Mucosa of rectum (tissue), 2 donors: ENCODE measurements at regions not wholly inside any gene's neighbourhood (a gene's known extent, or its start where the extent isn't known, plus 50 kb on each side); places are given as distances from the start of the nearest gene placed in this dataset.
A peak's percentile ranks its signal among the peaks of the same experiment; 100 is the strongest.

Experiments
- H3K27ac ChIP-seq, 2 donors: one replicate each; pipeline ENCODE4 v1.7.0; 2013; ENCODE audit warnings: inconsistent platforms in 2 of 2, low read depth in 2 of 2, low read length in 2 of 2
- H3K27me3 ChIP-seq, 2 donors: one replicate each; pipeline ENCODE4 v1.7.0; 2013; ENCODE audit warnings: low read length in 2 of 2; ENCODE audit not compliant: control insufficient read depth in 2 of 2, insufficient read depth in 2 of 2
- H3K36me3 ChIP-seq, 2 donors: one replicate each; pipeline ENCODE4 v1.7.0; 2013; ENCODE audit warnings: low read length in 2 of 2; ENCODE audit not compliant: control insufficient read depth in 2 of 2, insufficient read depth in 2 of 2
- H3K4me1 ChIP-seq, 2 donors: one replicate each; pipeline ENCODE4 v1.7.0; 2013; ENCODE audit warnings: low read length in 2 of 2, mild to moderate bottlenecking in 1 of 2; ENCODE audit not compliant: control insufficient read depth in 2 of 2, insufficient read depth in 2 of 2
- H3K4me3 ChIP-seq, 2 donors: one replicate each; pipeline ENCODE4 v1.7.0; 2013; ENCODE audit warnings: low read length in 2 of 2
- H3K9ac ChIP-seq, 2 donors: one replicate each; pipeline ENCODE4 v1.7.0; 2013; ENCODE audit warnings: low read length in 2 of 2, low read depth in 1 of 2, mild to moderate bottlenecking in 1 of 2
- H3K9me3 ChIP-seq, 2 donors: one replicate each; pipeline ENCODE4 v1.7.0; 2013; ENCODE audit warnings: low read length in 2 of 2; ENCODE audit not compliant: control insufficient read depth in 2 of 2
- donor health status: healthy.
- donor health status: Normal muscosa, but diverticular disease.

DNA sequence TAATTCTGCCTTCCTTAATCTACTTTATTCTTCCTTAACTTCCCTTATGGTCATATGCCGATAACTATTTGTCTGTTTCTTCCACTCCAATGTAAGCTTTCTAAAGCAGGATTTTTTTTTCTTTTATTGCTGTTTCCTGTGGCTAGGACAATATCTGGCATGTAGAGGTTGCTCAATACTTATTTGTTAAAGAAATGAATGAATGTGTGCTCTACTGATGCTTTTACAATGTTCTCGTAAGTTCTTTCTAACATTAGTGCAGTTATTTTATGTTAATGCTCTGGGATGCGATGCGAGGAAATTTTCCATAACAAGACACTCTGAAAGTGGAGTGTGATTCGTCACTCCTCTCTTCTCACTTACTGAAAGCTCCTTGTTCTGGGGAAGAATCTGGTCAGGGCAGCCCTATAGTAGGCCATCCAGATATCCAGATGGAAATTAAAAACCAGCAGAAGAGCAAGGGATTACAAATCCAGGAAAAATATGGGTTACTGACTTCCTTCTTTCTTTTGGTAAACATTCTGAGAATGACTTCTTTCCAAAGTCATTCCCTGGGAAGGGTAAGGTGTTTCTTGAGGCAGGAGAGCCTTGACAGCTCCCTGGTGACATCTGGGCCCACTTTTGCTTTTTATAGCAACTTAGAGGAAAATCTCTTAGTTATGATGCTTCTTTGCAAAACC lies 420.4 kb downstream of the PDCD6IP start:
- no peak overlapping the region for H3K4me3 ChIP-seq
- H3K27ac ChIP-seq = no peak overlapping the region
- no peaks in the 10 kb centered on the region for H3K27me3 ChIP-seq
- H3K9me3 ChIP-seq = no peaks in the 10 kb centered on the region
- no peak overlapping the region for H3K9ac ChIP-seq
- no peaks in the 10 kb centered on the region for H3K36me3 ChIP-seq
- no peaks in the 10 kb centered on the region for H3K4me1 ChIP-seq

DNA sequence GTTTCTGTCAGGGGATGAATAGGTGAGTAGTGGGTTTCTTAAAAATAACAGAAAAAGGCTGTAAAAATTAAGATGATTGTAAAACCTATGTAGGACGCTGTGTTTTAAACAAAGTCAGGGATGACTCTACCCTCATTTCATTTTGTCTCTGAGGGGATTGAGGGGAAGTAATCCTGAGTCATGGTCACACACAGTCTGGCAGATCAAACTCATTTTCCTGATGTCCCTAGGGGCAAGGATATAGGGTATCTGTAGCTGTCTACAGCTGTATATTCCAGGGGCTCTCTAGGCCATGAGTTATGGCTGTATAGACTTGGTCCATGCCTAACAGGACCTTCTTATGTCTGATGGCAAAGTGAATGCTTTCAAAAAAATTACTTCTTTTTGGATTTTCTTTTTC lies 421.1 kb downstream of the PDCD6IP start:
- Histone ChIP-seq H3K9ac (no peak overlapping the region), H3K4me1 (no peaks in the 10 kb centered on the region), H3K27ac (no peak overlapping the region)

GRCh38 chr3:34225821-34226366 lies 427.5 kb downstream of the PDCD6IP start:
- no peak overlapping the region for H3K9ac ChIP-seq
- no peaks in the 10 kb centered on the region for H3K9me3 ChIP-seq
- H3K27me3 ChIP-seq = no peaks in the 10 kb centered on the region
- no peak overlapping the region for H3K27ac ChIP-seq
- no peaks in the 10 kb centered on the region for H3K4me1 ChIP-seq
- no peaks in the 10 kb centered on the region for H3K36me3 ChIP-seq
- H3K4me3 ChIP-seq = no peak overlapping the region

More for the DNA sequence above, 421.1 kb downstream of the PDCD6IP start:
- Histone ChIP-seq H3K36me3 (no peaks in the 10 kb centered on the region), H3K4me3 (no peak overlapping the region), H3K27me3 (no peaks in the 10 kb centered on the region), H3K9me3 (no peaks in the 10 kb centered on the region)

- Histone ChIP-seq H3K9me3 (no peaks in the 10 kb centered on the region), H3K27me3 (no peaks in the 10 kb centered on the region), H3K9ac (no peak overlapping the region), H3K36me3 (no peaks in the 10 kb centered on the region), H3K4me1 (no peaks in the 10 kb centered on the region), H3K27ac (no peak overlapping the region), H3K4me3 (no peak overlapping the region)
Measured at GRCh38 chr3:34229876-34230275, 431.4 kb downstream of the PDCD6IP start.

GRCh38 chr3:34235096-34235495 lies 436.7 kb downstream of the PDCD6IP start:
- Histone ChIP-seq H3K4me1 (peaks cover under 1 to 6% of the 10 kb centered on the region in 2 donors), H3K27me3 (no peaks in the 10 kb centered on the region), H3K4me3 (no peak overlapping the region), H3K9me3 (no peaks in the 10 kb centered on the region), H3K9ac (no peak overlapping the region), H3K36me3 (no peaks in the 10 kb centered on the region), H3K27ac (no peak overlapping the region)

GRCh38 chr3:34237946-34238345 lies 439.5 kb downstream of the PDCD6IP start:
- H3K27ac ChIP-seq = no peak overlapping the region
- H3K4me1 ChIP-seq = peaks cover 4 to 20% of the 10 kb centered on the region in 2 donors

DNA sequence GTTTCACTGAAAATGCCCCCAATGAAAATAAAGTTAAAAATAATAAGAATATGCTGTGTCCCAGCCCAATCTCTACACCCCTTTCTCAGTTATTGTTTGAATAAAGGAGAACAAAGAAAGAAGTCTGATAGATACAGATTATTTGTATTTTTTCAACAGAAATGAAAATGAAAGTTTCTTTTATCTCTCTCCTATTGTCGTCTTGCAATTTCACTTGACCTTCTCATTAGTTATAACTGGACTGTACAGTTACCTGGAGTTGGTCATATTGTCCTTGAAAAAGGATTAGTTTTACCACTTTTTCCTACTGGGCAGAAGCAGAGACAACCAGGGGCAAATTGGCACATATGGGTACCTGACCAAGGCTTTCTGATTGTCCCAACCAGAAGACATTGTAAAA lies 440.0 kb downstream of the PDCD6IP start:
- Histone ChIP-seq H3K9ac (no peak overlapping the region), H3K27me3 (no peaks in the 10 kb centered on the region), H3K9me3 (no peaks in the 10 kb centered on the region), H3K4me3 (no peak overlapping the region), H3K36me3 (no peaks in the 10 kb centered on the region), H3K4me1 (peaks cover 4 to 20% of the 10 kb centered on the region in 2 donors), H3K27ac (no peak overlapping the region)

More at GRCh38 chr3:34237946-34238345, 439.5 kb downstream of the PDCD6IP start:
- Histone ChIP-seq H3K4me3 (no peak overlapping the region), H3K9ac (no peak overlapping the region), H3K27me3 (no peaks in the 10 kb centered on the region), H3K9me3 (no peaks in the 10 kb centered on the region), H3K36me3 (no peaks in the 10 kb centered on the region)

DNA sequence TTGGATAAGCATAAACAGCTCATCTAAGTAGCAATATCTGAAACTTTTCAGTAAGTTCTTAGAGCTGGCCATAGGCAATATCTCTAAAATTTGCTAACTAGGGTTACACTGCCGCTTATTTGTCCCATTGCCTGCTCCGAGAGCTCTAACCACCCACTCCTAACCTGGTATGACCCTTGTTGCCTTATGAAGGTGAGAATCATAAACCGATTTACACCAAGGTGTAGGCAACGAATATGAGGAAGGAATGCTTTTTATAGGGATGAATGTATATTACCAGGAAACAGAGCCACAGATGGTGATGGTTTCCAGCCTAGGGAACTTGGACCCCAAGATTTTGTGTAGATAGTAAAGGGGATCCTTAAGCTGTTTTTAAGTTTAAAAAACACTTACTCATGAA lies 440.9 kb downstream of the PDCD6IP start:
- H3K27ac ChIP-seq = no peak overlapping the region
- no peak overlapping the region for H3K9ac ChIP-seq
- H3K36me3 ChIP-seq = no peaks in the 10 kb centered on the region
- H3K4me1 ChIP-seq = peaks cover 4 to 20% of the 10 kb centered on the region in 2 donors
- no peaks in the 10 kb centered on the region for H3K27me3 ChIP-seq
- no peaks in the 10 kb centered on the region for H3K9me3 ChIP-seq
- H3K4me3 ChIP-seq = no peak overlapping the region

DNA sequence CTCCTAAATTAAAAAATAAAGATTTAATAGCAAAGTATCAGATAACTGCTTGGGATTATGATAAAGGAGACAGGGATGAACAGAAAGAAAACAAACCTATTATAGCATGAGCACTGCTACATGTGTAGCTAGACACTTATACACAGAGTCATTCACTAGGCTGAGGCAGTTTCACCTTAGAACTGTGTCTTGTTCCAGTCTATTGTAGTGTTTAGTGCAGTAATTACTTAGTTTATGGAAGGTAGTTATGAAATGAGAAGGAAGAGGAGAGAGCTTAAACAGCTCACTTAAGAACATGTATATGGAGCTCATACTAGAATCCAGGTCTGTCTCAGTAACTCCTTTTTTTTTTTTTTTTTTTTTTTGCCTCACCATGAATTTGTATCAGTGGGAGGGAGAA lies 441.4 kb downstream of the PDCD6IP start:
- Histone ChIP-seq H3K9ac (no peak overlapping the region), H3K4me1 (peaks cover 4 to 20% of the 10 kb centered on the region in 2 donors), H3K27ac (peak overlapping the region; percentile 27 to 39), H3K27me3 (no peaks in the 10 kb centered on the region), H3K9me3 (no peaks in the 10 kb centered on the region), H3K4me3 (no peak overlapping the region), H3K36me3 (no peaks in the 10 kb centered on the region)

DNA sequence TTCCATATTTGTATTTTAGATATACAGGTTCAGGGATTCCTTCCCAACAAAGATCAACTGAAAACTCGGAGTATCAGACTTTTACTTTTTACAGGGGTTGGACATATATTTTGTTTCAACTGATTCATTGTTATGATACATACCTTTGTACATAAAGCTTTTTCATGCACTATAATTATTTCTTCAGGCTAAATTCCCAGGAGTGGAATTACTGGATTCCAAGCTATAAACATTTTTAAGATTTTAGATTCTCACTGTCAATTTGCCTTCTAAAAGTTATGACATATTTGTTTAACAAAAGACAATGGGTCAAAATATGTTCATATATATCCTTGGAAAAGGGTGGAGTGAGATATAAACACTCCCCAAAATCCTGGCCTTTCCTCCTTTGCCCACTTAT lies 449.0 kb downstream of the PDCD6IP start:
- Histone ChIP-seq H3K4me3 (no peak overlapping the region), H3K4me1 (no peaks in the 10 kb centered on the region), H3K9me3 (no peaks in the 10 kb centered on the region), H3K27ac (no peak overlapping the region), H3K27me3 (no peaks in the 10 kb centered on the region), H3K36me3 (no peaks in the 10 kb centered on the region), H3K9ac (no peak overlapping the region)
